ENCODE measurements at regions not wholly inside any gene's neighbourhood (a gene's known extent, or its start where the extent isn't known, plus 50 kb on each side); places are given as distances from the start of the nearest gene placed in this dataset.

GRCh38 chr4:15158406-15159091 is 156.3 kb downstream of the CPEB2 start (continued):
- no peak for TF ChIP-seq E2F8 (IDR thresholded peaks at IDR 0.05; ENCODE audit: low read depth, partially characterized antibody)
- TF ChIP-seq GABPA (IDR thresholded peaks at IDR 0.05; ENCODE audit: low read depth) = no peak
- TF ChIP-seq NFYA (IDR thresholded peaks at IDR 0.05; ENCODE audit: borderline replicate concordance, low read depth, low read length) = no peak
- TF ChIP-seq, protein P1, sequence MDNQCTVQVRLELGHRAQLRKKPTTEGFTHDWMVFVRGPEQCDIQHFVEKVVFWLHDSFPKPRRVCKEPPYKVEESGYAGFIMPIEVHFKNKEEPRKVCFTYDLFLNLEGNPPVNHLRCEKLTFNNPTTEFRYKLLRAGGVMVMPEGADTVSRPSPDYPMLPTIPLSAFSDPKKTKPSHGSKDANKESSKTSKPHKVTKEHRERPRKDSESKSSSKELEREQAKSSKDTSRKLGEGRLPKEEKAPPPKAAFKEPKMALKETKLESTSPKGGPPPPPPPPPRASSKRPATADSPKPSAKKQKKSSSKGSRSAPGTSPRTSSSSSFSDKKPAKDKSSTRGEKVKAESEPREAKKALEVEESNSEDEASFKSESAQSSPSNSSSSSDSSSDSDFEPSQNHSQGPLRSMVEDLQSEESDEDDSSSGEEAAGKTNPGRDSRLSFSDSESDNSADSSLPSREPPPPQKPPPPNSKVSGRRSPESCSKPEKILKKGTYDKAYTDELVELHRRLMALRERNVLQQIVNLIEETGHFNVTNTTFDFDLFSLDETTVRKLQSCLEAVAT (IDR thresholded peaks at IDR 0.05) = no peak
- TF ChIP-seq SIX5 (IDR thresholded peaks at IDR 0.05; ENCODE audit: low read depth, low read length, severe bottlenecking) = no peak
- TF ChIP-seq, protein P2, sequence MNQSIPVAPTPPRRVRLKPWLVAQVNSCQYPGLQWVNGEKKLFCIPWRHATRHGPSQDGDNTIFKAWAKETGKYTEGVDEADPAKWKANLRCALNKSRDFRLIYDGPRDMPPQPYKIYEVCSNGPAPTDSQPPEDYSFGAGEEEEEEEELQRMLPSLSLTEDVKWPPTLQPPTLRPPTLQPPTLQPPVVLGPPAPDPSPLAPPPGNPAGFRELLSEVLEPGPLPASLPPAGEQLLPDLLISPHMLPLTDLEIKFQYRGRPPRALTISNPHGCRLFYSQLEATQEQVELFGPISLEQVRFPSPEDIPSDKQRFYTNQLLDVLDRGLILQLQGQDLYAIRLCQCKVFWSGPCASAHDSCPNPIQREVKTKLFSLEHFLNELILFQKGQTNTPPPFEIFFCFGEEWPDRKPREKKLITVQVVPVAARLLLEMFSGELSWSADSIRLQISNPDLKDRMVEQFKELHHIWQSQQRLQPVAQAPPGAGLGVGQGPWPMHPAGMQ (IDR thresholded peaks at IDR 0.05; ENCODE audit: borderline replicate concordance) = no peak
- TF ChIP-seq RUNX3 (IDR thresholded peaks at IDR 0.05; ENCODE audit: low read length) = no peak
- TF ChIP-seq FOXK2 (IDR thresholded peaks at IDR 0.05) = no peak
